Coronary artery (tissue), 2 donors: ENCODE measurements at regions not wholly inside any gene's neighbourhood (a gene's known extent, or its start where the extent isn't known, plus 50 kb on each side); places are given as distances from the start of the nearest gene placed in this dataset.
"Not testable (repeated sequence)": the region's sequence is repeated elsewhere in the genome, so short reads cannot be mapped to it uniquely, and the experiment has no call there.

Experiments used
- DNase-seq: peaks from one replicate; pipeline ENCODE4 v3.0.0-alpha.2; 2017; ENCODE audit warnings: low spot score
- H3K27ac ChIP-seq, 2 donors: fragments of 200-600 bp; sonication (generic); one replicate each; pipeline ENCODE4 v1.5.1; 2016 to 2019
- H3K4me3 ChIP-seq: fragments of 200-600 bp; sonication (generic); 2 replicates; pipeline ENCODE4 v1.5.1; 2016; ENCODE audit warnings: mild to moderate bottlenecking, moderate library complexity
- CTCF ChIP-seq: fragments of 200-600 bp; sonication (generic); IDR thresholded peaks from one replicate; pipeline ENCODE4 v1.5.1; 2019; ENCODE audit warnings: antibody characterized with exemption

- H3K27ac ChIP-seq, DNase-seq, H3K4me3 ChIP-seq: not testable (repeated sequence)
Observed at GRCh38 chr16:29333492-29334097, 72.9 kb downstream of the NPIPB11 start.

GRCh38 chr16:29330623-29331022, 75.9 kb downstream of the NPIPB11 start:
- not testable (repeated sequence) for H3K27ac ChIP-seq, H3K4me3 ChIP-seq, DNase-seq

- not testable (repeated sequence) for H3K27ac ChIP-seq, DNase-seq, H3K4me3 ChIP-seq
Observed at GRCh38 chr16:29328528-29328927, 78.0 kb downstream of the NPIPB11 start.

- not testable (repeated sequence) for H3K4me3 ChIP-seq, H3K27ac ChIP-seq, DNase-seq
Observed at GRCh38 chr16:29327631-29328408, 78.7 kb downstream of the NPIPB11 start.

- not testable (repeated sequence) for H3K27ac ChIP-seq, DNase-seq, H3K4me3 ChIP-seq
Observed at GRCh38 chr16:29326164-29327125, 80.1 kb downstream of the NPIPB11 start.

- not testable (repeated sequence) for H3K4me3 ChIP-seq, DNase-seq, H3K27ac ChIP-seq
Observed at GRCh38 chr16:29323725-29324124, 82.8 kb downstream of the NPIPB11 start.

- no peak for TF ChIP-seq CTCF
- H3K4me3 ChIP-seq, result no peak overlapping the region
- H3K27ac ChIP-seq, result no peak overlapping the region
- DNase-seq, result no peak
Observed at GRCh38 chr16:29321585-29321984, 84.9 kb downstream of the NPIPB11 start.

- DNase-seq, result no peak
- no peak for TF ChIP-seq CTCF
- H3K4me3 ChIP-seq, result no peak overlapping the region
- no peak overlapping the region for H3K27ac ChIP-seq
Observed at GRCh38 chr16:29321000-29321393, 85.5 kb downstream of the NPIPB11 start.

GRCh38 chr16:29320274-29320999, 86.1 kb downstream of the NPIPB11 start:
- no peak for TF ChIP-seq CTCF
- Histone ChIP-seq H3K27ac (no peak overlapping the region), H3K4me3 (no peak overlapping the region)
- DNase-seq, result no peak
